SU-DHL-6 (cell line): ENCODE measurements at regions not wholly inside any gene's neighbourhood (a gene's known extent, or its start where the extent isn't known, plus 50 kb on each side); places are given as distances from the start of the nearest gene placed in this dataset.

Experiments
- H2AFZ ChIP-seq: fragments of 200-600 bp; sonication (generic); 2 replicates; pipeline ENCODE4 v1.6.1; 2014; ENCODE audit warnings: low read depth, mild to moderate bottlenecking, moderate library complexity, mixed read lengths, antibody characterized with exemption, low read length; ENCODE audit not compliant: severe bottlenecking
- H3F3A ChIP-seq: fragments of 200-600 bp; shearing (Covaris generic); 2 replicates; pipeline ENCODE4 v1.6.0; 2016; ENCODE audit warnings: antibody characterized with exemption, mild to moderate bottlenecking; ENCODE audit not compliant: insufficient read depth
- H3K27ac ChIP-seq: fragments of 200-600 bp; sonication (generic); 2 replicates; pipeline ENCODE4 v1.5.1; 2016; ENCODE audit warnings: low read depth, mild to moderate bottlenecking, low read length, moderate library complexity, mixed read lengths
- H3K27me3 ChIP-seq: fragments of 200-600 bp; sonication (generic), shearing (Covaris generic); 2 replicates; pipeline ENCODE4 v1.6.0; 2014; ENCODE audit warnings: mild to moderate bottlenecking, low read length
- H3K36me3 ChIP-seq: fragments of 200-600 bp; sonication (generic); 2 replicates; pipeline ENCODE4 v1.6.1; 2014; ENCODE audit warnings: mild to moderate bottlenecking, low read length, mixed read lengths
- H3K4me2 ChIP-seq: fragments of 300-600, 200-600 bp; shearing (Covaris generic), sonication (generic); 2 replicates; pipeline ENCODE4 v1.6.0; 2014; ENCODE audit warnings: low read length, low read depth, mild to moderate bottlenecking; ENCODE audit not compliant: poor library complexity, severe bottlenecking
- H3K4me3 ChIP-seq: fragments of 200-600 bp; sonication (generic); 2 replicates; pipeline ENCODE4 v1.5.1; 2014; ENCODE audit warnings: antibody characterized with exemption, low read length, mild to moderate bottlenecking, mixed read lengths; ENCODE audit not compliant: insufficient read depth, poor library complexity, severe bottlenecking
- H3K79me2 ChIP-seq: fragments of 200-600 bp; sonication (generic); 2 replicates; pipeline ENCODE4 v1.6.1; 2014; ENCODE audit warnings: mild to moderate bottlenecking, low read length, moderate library complexity; ENCODE audit not compliant: insufficient read depth
- H3K9ac ChIP-seq: fragments of 200-600 bp; sonication (generic); 2 replicates; pipeline ENCODE4 v1.7.0; 2014; ENCODE audit warnings: mild to moderate bottlenecking, low read length
- H3K9me2 ChIP-seq: fragments of 200-600 bp; sonication (generic); replicated peaks from 2 replicates; pipeline ENCODE4 v1.6.1; 2014; ENCODE audit warnings: low read length; ENCODE audit not compliant: insufficient read depth
- H3K9me3 ChIP-seq: fragments of 200-600 bp; sonication (generic); 2 replicates; pipeline ENCODE4 v1.6.1; 2014; ENCODE audit warnings: low read length, mixed read lengths; ENCODE audit not compliant: insufficient read depth
- H4K20me1 ChIP-seq: fragments of 200-600 bp; sonication (generic); 2 replicates; pipeline ENCODE4 v1.6.1; 2014; ENCODE audit warnings: low read depth, mild to moderate bottlenecking, antibody characterized with exemption, low read length, moderate library complexity, mixed read lengths
- EZH2phosphoT487 ChIP-seq: fragments of 200-600 bp; sonication (generic), shearing (Covaris generic); conservative IDR thresholded peaks from 2 replicates; pipeline ENCODE4 v1.6.1; 2018; ENCODE audit warnings: mild to moderate bottlenecking, antibody characterized with exemption, low read length, moderate library complexity, mixed read lengths
- TF ChIP-seq, protein P1 (sequence below): fragments of 200-600 bp; sonication (generic); IDR thresholded peaks from one replicate; pipeline ENCODE4 v1.5.1; 2017; ENCODE audit warnings: antibody characterized with exemption, mild to moderate bottlenecking, low read length, moderate library complexity; ENCODE audit not compliant: insufficient read depth, poor library complexity, severe bottlenecking

DNA sequence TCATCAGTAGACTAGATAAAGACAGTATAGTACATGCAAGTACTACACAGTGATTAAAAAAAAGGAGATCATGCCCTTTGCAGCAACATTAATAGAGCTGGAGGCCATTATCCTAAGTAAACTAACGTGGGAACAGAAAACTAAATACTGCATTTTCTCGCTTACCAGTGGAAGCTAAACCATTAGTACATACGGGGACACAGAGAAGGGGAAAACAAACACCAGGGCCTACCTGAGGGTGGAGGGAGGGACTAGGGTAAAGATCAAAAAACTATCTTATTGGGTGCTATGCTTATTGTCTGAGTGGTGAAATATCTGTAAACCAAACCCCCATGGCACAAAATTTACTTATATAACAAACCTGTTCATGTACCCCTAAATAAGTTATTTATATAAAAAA lies 836.9 kb downstream of the SH3BGRL start:
- no peaks in the 10 kb centered on the region for H3K79me2 ChIP-seq
- no peak overlapping the region for H3K9ac ChIP-seq
- no peaks in the 10 kb centered on the region for H3K27me3 ChIP-seq
- H2AFZ ChIP-seq: no peak overlapping the region
- H3F3A ChIP-seq: no peaks in the 10 kb centered on the region
- no peak overlapping the region for H3K27ac ChIP-seq
- H3K9me2 ChIP-seq: no peaks in the 10 kb centered on the region
- no peak overlapping the region for H3K4me3 ChIP-seq
- H3K4me2 ChIP-seq: no peak overlapping the region
- H3K36me3 ChIP-seq: no peaks in the 10 kb centered on the region
- TF ChIP-seq, protein P1, sequence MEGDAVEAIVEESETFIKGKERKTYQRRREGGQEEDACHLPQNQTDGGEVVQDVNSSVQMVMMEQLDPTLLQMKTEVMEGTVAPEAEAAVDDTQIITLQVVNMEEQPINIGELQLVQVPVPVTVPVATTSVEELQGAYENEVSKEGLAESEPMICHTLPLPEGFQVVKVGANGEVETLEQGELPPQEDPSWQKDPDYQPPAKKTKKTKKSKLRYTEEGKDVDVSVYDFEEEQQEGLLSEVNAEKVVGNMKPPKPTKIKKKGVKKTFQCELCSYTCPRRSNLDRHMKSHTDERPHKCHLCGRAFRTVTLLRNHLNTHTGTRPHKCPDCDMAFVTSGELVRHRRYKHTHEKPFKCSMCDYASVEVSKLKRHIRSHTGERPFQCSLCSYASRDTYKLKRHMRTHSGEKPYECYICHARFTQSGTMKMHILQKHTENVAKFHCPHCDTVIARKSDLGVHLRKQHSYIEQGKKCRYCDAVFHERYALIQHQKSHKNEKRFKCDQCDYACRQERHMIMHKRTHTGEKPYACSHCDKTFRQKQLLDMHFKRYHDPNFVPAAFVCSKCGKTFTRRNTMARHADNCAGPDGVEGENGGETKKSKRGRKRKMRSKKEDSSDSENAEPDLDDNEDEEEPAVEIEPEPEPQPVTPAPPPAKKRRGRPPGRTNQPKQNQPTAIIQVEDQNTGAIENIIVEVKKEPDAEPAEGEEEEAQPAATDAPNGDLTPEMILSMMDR: no peak
- no peak for TF ChIP-seq EZH2phosphoT487
- H3K9me3 ChIP-seq: no peaks in the 10 kb centered on the region
- H4K20me1 ChIP-seq: no peaks in the 10 kb centered on the region

DNA sequence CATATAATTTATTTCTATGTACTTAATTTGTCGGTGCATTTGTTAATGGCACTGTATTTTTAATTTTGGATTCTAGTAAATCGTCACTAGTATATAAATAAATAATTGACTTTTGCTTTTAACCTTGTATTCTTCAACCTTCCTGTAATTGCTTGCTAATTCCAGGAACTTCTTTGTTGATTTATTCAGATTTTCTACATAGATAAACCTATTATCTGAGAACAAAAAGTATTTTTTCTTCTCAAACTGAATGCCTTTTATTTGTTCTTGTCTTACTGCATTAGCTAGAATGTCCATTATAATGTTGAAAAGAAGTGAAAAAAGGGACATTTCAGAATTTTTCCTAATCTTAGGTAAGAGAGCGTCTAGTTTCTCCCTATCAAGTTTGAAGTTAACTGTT lies 839.1 kb downstream of the SH3BGRL start:
- Histone ChIP-seq H3K9me3 (no peaks in the 10 kb centered on the region), H3K4me2 (no peak overlapping the region), H3K27me3 (no peaks in the 10 kb centered on the region), H3K9me2 (no peaks in the 10 kb centered on the region), H3K36me3 (no peaks in the 10 kb centered on the region), H3K9ac (no peak overlapping the region), H2AFZ (no peak overlapping the region), H3F3A (no peaks in the 10 kb centered on the region), H3K27ac (no peak overlapping the region), H3K4me3 (no peak overlapping the region), H4K20me1 (no peaks in the 10 kb centered on the region), H3K79me2 (no peaks in the 10 kb centered on the region)
- TF ChIP-seq, protein P1: no peak
- no peak for TF ChIP-seq EZH2phosphoT487

DNA sequence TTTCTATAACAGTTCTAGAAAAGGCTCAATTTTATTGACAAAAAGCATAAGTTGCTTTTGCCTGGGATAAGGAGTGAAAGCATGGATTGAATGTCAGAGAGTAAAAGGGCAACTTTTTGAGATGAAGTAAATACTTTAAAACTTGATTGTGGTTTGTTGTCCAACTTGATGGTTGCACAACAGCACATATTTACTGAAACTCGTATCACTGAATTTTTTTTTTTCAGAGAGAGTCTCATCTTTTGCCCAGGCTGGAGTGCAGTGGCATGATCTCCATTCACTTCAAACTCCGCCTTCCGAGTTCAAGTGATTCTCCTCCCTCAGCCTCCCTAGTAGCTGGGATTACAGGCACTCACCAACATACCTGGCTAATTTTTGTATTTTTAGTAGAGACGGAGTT lies 856.8 kb downstream of the SH3BGRL start:
- Histone ChIP-seq H3K36me3 (no peaks in the 10 kb centered on the region), H3K27ac (no peak overlapping the region), H3K4me2 (no peak overlapping the region), H3F3A (no peaks in the 10 kb centered on the region), H3K4me3 (no peak overlapping the region), H3K9ac (no peak overlapping the region), H3K27me3 (no peaks in the 10 kb centered on the region), H4K20me1 (no peaks in the 10 kb centered on the region), H2AFZ (no peak overlapping the region), H3K9me3 (no peaks in the 10 kb centered on the region), H3K79me2 (no peaks in the 10 kb centered on the region), H3K9me2 (no peaks in the 10 kb centered on the region)
- TF ChIP-seq EZH2phosphoT487: no peak
- TF ChIP-seq, protein P1: no peak

DNA sequence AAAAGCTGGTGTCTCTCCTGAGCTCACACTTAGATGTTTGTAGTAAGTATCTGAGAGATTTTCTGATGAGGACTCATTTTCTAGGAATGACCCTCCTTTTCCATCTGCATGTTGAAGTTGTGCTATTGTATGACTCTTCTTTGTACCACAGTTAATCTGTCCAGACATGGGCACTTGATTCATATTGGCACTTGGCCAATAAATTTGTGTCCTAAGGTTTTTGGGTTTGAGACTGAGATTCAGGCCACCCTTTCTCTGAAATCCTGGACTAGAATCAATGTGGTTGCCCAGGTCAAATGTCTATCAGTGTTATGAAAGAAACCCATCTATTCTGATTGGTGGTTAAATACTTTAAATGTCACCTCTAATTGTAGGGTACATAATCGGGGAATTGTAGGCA lies 869.0 kb downstream of the SH3BGRL start:
- Histone ChIP-seq H3K9me2 (no peaks in the 10 kb centered on the region), H3K36me3 (no peaks in the 10 kb centered on the region), H3K9ac (no peak overlapping the region), H3K9me3 (no peaks in the 10 kb centered on the region), H3K79me2 (no peaks in the 10 kb centered on the region), H2AFZ (no peak overlapping the region), H3F3A (no peaks in the 10 kb centered on the region), H3K4me3 (no peak overlapping the region), H4K20me1 (no peaks in the 10 kb centered on the region), H3K27ac (no peak overlapping the region), H3K27me3 (no peaks in the 10 kb centered on the region), H3K4me2 (no peak overlapping the region)
- TF ChIP-seq, protein P1: no peak
- no peak for TF ChIP-seq EZH2phosphoT487
